ENCODE measurements at regions not wholly inside any gene's neighbourhood (a gene's known extent, or its start where the extent isn't known, plus 50 kb on each side); places are given as distances from the start of the nearest gene placed in this dataset.

DNA sequence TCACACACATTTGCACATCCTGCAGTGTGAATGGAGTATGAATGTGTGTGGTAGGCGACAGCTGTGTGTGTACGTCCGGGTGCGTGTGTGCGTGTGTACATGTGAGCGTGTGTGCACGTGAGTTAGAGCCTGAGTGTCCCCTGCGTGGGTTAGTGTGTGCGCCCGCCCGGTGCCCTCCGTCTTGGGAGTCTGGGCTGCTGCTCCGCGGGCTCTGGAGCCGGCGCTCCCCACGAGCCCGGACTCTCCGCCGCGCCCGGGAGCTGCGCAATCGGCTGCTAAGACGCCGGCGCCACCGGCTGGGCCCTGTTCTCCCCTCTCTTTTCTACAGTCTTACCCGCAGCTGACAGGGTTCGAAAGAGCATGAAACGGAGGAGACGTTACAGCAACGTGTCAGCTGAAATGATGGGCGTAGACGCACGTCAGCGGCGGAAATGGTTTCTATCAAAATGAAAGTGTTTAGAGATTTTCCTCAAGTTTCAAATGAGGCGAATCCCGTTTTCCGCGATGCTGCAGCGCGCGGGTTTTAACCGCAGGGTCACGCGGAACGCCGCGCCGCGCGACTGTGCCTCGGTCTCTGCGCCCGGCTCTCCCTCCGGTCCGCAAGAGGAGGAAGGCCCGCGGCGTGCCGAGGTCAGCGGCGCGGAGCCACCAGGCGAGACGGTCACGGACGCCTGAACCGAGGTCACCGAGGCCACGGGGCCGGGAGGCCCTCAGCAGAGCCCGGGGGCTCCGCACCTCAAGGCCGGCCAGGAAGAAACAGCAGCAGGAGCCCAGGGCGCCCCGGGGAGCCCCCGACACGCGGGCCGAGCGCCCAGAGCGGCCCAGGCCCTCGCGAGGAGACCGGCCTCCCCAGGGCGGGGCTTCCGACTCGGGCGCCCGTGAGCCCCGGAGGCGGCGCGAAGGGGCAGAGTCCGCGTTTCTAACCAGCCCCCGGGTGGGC, 95.3 kb upstream of the BHLHE23 start:
- peak in 1 of 4 donors; percentile 13 for DNase-seq (ENCODE audit: low read depth in 4 of 4, low spot score in 3 of 4)

DNA sequence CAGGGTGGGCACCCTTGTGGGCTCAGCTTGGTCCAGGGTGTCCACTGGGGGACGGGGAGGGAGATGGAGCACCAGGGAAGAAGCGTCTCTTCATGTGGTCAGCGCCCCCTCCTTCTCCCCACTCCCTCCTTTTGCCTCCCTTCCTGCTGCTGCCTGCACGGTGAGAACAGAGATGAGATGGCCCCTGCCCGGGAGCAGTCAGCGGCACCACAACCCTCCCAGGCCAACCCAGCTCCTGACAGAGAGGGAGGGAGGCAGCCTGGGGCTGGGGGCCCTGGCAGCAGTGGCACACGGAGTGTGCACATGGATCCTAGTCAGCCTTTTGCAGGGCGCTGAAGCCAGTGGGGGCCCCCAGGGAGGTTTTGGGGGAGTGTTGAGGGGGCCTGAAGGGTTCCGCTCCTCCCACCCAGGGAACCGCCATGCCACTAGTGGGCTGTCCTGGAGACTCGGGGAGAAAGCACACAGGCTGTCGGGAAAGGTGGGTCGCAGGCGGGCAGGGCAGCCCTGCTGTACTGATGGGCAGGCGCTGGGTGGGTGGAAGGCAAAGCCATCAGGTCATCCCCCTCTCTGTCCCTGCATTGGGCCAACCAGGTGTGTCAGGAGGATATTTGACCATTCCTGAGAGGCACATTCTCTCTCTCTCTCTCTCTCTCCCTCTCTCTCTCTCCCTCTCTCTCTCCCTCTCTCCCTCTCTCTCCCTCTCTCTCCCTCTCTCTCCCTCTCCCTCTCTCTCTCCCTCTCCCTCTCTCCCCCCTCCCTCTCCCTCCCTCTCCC, 94.3 kb upstream of the BHLHE23 start:
- DNase-seq (ENCODE audit: low read depth in 4 of 4, low spot score in 3 of 4): no peak

DNA sequence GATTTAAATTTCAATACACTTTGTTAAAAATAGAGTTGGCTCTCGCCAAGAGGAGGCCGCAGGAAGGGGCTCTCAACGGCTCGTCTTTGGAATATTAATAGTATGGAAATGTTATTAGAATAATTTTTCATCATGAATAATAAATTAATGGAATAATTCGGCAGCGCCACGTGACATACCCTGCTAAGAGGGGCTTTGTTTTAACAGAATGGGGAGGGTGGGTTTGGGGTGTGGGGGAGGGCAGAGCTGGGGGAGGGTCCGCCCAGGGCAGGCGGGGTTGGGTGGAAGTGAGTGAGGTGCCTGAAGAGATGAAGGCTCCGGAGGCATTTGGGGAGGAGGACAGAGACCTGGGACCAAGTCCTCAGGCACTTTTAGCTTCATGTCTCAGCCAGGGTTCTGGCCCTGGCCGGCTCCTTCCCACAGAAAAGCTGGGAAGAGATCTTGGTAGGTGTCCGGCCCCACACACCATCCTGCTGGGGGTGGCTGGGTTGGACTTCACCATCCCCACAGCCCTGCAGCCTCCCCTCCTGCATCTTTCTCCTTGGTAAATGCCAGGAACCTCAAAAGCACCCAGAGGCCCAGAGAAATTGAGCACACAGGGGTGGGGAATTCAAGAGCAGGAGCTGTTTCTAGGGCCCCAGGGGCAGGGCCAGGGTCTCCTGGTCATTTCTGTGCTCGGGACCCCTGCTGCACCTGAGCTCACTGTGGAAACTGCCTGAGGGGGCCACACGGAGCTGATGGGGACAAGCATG, 93.6 kb upstream of the BHLHE23 start:
- DNase-seq (ENCODE audit: low read depth in 4 of 4, low spot score in 3 of 4): no peak

DNA sequence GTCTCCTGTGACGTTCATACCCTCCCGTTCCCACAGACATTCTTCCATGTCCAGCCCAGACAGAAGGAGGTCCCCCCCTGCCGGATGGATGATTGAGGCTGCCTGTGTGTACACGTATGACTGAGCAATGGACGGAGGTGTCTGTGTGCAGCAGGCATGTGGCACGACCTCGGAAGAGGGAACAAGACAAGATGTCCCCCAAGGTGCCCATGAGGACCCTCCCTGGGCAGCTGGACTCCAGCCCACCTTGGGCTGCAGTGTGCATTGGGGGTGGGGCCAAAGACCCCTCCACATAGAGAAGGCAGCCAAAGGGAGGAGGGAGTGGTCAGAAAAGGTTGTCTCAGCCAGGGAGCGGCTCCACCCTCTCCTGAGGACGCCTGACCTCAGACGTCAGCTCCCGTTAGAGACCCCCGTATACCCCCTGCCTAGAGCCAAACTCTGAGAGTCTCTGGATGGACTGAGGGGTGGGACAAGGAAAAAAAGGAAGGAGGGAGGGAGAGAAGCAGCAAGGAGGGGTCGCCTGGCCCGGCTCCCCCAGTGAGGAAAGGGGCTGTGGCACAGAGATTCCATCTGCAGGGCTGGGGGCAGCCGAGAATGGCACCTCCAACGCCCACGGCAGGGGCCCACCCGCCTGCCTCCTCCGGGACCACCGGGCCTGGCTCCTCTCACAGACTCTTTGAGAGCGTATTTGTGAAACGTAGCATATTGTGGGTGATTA, 92.9 kb upstream of the BHLHE23 start:
- no peak for DNase-seq (ENCODE audit: low read depth in 4 of 4, low spot score in 3 of 4)

DNA sequence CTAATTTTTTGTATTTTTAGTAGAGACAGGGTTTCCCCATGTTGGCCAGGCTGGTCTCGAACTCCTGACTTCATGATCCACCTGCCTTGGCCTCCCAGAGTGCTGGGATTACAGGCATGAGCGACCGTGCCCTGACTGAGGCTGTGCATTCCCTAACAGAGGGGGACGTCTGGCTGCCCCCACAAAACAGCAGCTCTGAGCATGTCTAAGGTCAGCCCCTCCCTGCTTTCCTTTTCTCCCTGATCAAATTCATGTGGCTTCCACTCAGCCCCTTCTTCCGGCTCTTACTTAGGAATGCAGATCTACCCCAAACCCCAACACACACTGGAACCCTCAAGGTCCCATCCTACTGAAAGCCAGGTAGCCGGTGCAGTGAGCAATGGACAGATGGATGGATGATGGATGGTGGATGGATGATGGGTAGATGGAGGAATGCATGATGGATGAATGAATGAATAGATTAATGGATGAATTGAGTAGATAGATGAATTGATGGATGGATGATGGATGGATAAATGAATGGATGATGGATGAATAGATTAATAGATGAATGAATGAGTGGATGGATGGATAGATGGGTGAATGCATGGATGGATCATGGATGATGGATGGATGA, 91.5 kb upstream of the BHLHE23 start:
- DNase-seq (ENCODE audit: low read depth in 4 of 4, low spot score in 3 of 4): no peak

DNA sequence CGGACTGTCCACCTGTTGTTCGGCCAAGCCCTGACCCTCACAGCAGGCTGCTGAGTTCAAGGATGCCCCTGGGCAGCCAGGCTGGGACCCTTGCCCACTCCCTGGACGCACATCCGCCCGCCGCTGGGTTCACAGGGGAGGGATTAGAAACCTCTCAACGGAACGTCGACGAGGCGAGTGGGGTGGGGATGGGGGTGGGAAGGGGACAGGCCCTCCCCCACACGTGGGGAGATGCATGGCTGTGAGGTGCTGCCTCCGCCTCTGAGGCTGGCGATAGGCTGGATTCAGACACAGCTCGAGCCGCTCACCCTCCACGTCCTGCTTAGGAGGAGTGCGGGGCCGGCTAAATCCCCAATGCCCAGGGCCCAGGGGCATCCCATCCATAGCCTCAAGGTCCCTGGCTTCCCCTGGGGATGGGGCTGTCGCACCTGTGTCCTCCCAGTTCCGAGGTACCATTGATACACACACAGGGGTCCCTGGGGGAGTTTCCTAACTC, 90.6 kb upstream of the BHLHE23 start:
- no peak for DNase-seq (ENCODE audit: low read depth in 4 of 4, low spot score in 3 of 4)

DNA sequence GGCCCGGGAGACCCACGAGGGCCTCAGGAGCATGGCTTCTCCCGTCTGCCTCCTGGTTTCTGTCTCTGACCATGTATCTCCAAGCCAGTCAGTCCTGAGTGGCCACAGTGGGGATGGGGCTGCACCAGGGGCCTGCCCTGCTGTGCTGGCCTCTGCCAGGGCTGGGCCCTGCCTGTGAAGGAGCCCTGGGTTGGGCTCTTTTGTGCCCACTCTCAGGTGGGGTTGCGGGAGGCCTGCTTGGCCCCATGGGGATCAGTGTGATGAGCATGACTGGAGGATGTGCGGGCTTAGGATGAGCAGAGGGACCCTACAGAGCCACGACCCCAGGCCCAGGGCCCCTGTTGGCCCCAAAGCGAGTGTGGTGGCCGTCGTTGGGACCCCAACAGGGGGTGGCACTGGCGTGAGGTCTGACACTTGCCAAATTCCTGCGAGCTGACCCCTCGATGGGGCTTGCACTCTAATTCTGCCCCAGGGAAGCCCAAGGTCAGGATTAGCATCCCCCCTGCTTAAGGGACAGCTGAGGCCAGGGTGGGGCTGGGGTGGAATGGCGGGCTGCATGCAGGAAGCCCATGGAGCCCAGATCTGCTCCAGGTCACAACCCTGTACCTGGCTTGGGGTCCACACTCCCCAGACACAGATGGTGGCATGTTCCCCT, 90.0 kb upstream of the BHLHE23 start:
- DNase-seq (ENCODE audit: low read depth in 4 of 4, low spot score in 3 of 4): no peak

DNA sequence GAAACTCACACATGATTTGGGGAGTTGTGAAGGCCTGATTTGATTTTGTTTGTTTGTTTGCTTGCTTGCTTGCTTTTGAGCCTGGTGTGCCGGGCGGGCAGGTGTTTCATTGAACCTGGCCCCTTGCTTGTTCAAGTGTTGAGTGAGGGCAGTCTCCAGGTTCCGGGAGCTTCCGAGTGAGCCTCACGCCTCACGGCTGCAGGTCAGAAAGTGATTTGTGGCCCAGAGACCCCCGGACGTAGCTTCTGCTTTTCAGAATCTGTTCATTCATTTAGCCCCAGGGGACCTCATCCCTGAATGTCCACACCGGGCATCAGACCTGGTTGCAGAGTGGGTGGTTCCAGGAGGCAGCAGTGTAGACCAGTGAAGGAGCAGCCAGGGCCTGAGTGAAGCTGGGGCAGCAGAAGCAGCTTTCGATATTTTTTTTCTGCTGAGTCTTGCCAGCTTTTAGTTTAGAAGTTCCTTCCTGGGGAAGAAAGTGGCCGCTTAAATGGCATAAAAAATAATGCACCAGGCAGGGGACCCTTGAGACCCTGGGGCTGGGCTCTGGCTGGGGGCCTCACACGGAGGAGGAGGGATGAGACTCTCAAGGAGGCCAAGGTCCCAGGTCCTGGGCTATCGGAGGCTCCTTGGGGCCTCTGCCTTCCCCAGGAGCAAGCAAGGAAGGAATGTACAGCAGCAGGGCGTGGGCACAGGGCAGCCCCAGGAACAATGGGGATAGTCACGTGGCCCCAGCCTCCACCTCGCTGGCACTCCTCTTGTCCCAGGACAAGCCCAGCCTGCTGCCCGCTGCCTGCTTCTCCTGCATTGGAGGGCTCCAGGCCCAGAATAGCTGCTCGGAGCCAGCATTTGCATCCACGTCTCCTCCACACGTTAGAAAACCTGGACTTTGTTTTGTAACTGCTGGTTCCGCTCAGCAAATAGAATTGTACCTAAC, 89.2 kb upstream of the BHLHE23 start:
- no peak for DNase-seq (ENCODE audit: low read depth in 4 of 4, low spot score in 3 of 4)

DNA sequence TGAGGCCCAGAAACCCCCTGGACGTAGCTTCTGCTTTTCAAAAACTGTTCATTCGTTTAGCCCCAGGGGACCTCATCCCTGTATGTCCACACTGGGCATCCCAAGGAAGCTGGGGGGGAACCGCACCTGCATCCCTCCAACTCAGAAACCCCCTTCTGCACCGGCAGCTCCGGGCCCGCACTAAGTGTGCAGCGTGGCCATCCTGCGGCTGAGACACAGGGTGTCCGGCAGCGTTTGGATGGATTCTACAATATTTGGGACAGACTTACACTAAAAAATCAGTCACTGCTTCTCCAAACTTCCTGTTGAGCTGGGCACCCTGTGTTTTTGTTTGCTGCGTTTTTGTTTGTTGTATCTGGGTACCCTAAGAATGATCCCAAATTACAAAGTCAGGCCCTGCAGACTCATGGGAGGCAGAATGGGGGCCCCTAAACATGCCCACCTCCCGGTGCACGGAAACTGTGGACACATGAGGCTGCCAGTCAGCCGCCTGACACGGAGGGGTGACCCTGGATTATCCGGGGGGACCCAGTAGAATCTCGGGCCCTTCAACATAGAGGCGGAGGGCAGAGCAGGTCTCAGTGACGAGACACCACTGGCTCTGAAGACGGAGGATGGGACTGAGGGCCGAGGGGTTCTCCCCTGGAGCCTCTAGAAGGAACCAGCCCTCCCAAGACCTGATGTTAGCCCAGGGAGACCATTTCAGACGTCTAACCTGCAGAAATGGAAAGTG, 88.2 kb upstream of the BHLHE23 start:
- no peak for DNase-seq (ENCODE audit: low read depth in 4 of 4, low spot score in 3 of 4)

DNA sequence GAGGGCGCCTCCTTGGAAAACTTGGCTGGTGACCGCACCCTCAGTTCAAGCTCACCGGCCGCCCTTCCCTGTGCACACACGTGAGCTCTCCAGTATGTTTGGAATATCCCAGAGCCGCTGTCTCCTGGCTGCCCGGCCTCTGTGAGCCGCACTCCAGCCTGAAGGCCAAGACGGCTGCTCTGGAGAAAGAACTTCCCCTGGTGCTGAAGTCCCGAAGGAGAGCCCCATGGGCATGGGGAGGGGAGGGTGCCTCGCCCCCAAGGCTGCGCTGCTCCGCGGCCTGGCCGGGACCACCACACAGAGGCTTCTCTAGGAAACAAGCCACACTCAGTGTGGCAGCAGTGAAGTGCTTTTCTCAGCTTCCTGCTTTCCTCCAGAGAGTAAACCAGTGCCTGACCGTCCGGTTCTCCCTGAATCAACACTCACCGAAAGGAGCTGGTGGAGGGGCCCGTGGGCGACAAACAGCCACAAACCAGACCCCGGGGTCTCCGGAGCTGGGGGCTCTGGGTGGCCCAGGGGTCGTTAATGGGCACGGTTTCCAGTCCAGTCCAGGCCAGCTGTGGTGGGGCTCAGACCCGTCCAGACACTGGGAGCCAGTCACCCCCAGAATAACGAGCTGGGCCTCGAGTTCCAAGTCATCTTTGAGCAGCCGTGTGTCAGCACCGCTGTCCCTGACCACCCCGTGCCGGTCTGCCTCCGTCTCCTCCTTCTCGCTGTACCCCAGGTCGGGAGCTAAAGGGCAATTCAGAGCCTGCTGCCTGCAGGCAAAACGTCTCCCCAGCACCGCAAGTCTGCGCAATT, 87.4 kb upstream of the BHLHE23 start:
- DNase-seq (ENCODE audit: low read depth in 4 of 4, low spot score in 3 of 4): no peak

DNA sequence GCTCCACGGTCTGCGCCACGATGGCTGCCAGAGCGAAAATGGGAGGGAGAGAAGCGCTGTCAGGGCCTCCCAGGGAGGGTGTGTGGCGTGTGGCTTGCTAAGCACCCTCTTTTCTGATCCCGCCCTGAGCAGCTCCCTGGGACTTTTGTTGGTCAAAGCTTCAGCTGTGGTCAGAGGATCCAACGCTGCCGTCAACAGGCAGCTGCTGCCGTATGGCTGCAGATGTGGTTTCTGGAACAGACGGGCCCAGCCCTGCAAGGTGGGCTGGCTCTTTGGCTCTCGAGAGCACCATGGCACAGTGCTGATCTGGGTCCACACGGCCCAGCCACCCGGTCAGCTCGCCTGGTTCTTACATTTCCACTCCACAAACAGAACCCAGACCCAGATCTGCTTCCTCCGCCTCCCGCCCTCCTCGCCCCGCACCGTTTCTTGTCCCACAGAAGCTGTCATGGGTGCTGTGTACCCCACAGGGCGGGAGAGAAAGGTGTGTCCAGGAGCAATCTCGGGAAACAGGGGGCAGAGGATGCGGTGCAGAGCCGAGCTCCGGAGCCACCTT, 86.0 kb upstream of the BHLHE23 start:
- no peak for DNase-seq (ENCODE audit: low read depth in 4 of 4, low spot score in 3 of 4)

DNA sequence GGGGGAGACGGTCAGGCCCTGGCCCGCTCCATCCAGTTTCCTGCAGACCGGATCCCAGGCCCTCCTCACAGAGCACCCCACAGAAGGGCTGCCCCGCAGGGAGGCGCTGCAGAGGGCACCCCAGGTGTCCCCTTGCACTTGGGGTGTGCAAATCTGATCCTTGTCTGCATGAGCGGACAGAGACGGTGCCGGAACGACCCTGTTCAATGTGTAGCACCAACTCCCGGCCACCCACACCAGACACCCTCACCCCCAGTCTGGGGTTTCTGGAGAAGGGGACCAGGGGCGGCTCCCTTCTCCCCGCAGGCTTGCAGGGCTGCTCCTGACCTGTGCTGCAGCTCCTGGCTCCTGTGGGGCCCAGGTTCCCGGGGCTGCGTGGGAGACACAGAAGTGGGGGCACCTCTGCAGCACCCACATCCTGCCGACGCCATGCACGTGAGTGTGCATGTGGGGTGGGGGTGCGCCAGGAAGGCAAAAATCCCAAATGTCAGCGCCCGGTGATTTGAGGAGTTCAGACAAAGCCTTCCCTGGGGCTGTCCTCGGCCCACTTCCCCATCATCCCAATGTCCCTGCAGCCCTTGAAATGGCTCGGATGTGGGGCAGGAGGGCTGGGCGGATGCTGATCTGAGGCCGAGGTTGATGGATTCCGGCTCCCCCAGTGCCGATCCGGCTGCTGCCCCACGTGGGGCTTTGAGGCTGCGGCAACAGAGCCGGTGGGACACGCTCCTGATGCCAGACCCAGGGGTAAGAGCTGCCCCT, 85.3 kb upstream of the BHLHE23 start:
- DNase-seq (ENCODE audit: low read depth in 4 of 4, low spot score in 3 of 4): no peak

DNA sequence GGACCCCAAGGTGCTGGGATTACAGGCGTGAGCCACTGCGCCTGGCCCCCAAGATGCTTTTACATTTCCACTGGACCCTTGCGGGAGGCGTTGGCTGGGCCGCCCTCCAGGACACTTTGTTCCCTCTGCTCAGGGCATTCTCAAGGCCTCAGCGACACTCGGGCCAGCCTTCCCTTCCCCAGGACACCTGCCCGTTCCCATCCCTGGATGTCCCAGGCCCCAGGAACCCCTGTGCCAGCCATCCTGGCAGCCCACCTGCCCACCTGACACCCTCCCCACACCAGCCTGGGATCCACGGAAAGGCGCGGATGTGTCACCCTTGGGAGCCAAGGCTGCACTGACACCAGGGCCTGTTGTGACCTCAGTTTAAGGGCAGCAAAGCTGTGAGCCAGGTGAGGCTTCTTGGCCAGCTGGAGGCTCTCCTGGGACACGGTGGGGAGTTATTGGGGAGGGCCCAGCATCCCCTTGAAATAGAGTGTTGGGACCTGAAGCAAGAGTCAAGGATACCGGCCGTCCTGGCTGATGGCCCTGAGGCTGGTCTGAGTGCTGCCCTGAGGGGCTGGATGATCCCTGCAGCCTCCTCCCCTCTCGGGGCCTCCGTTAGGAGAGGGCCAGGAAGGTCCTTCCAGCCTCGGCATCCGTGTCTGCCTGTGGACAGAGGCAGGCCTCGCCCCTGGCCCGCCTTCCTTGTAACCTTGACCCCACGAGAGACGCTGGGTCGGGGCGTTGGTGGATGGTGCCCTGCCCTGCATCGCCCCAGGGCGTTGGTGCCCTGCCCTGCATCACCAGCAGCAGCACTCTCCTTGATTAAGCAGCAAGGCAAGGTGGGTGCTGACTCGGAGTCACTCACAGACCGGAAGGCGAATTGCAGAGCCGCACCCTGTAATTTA, 84.2 kb upstream of the BHLHE23 start:
- no peak for DNase-seq (ENCODE audit: low read depth in 4 of 4, low spot score in 3 of 4)

DNA sequence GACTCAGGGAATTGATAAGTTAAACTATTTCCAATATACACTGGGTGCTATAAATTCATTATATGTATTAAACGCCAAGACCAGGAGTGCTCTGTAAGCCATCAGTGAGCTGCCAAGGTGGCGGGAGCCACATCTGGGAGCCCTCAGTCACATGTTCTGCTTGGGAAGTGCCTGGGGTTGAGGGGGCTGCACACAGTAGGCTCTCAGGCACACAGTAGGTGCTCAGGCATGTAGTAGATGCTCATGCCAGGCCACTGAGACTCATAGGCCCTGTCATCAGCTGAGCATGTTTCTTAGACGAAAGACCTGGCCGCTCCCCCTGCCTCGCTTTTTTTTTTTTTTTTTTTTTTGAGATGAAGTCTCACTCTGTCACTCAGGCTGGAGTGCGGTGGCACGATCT, 83.3 kb upstream of the BHLHE23 start:
- DNase-seq (ENCODE audit: low read depth in 4 of 4, low spot score in 3 of 4): no peak

Measured in right renal pelvis (tissue), 4 donors.